GM12872 (cell line): ENCODE measurements at regions not wholly inside any gene's neighbourhood (a gene's known extent, or its start where the extent isn't known, plus 50 kb on each side); places are given as distances from the start of the nearest gene placed in this dataset.

Source experiments
- CTCF ChIP-seq: IDR thresholded peaks from 3 replicates; pipeline ENCODE4 v1.5.1; 2011; ENCODE audit warnings: low read depth, mild to moderate bottlenecking, low read length, moderate library complexity; ENCODE audit not compliant: insufficient read depth

GRCh38 chr15:98342911-98343310 lies 305.4 kb upstream of the IGF1R start:
- no peak for TF ChIP-seq CTCF

- no peak for TF ChIP-seq CTCF
Observed at GRCh38 chr15:98344591-98344990, 303.7 kb upstream of the IGF1R start.

- TF ChIP-seq CTCF = no peak
Observed at GRCh38 chr15:98347001-98347400, 301.3 kb upstream of the IGF1R start.

- TF ChIP-seq CTCF = no peak
Observed at GRCh38 chr15:98347866-98348265, 300.5 kb upstream of the IGF1R start.

- TF ChIP-seq CTCF = no peak
Observed at GRCh38 chr15:98350276-98350675, 298.1 kb upstream of the IGF1R start.

GRCh38 chr15:98358971-98359370 lies 289.4 kb upstream of the IGF1R start:
- no peak for TF ChIP-seq CTCF

- TF ChIP-seq CTCF = no peak
Observed at GRCh38 chr15:98363416-98363815, 284.9 kb upstream of the IGF1R start.

GRCh38 chr15:98363955-98364354 lies 284.4 kb upstream of the IGF1R start:
- TF ChIP-seq CTCF = no peak
